Peyer's patch (tissue), 4 donors: ENCODE measurements at regions not wholly inside any gene's neighbourhood (a gene's known extent, or its start where the extent isn't known, plus 50 kb on each side); places are given as distances from the start of the nearest gene placed in this dataset.

Experiments
- DNase-seq, 3 donors: peaks; one replicate each; pipeline ENCODE4 v3.0.0-alpha.2; 2017 to 2019
- H3K27ac ChIP-seq, 4 donors: fragments of 200-600 bp; sonication (generic); one replicate each; pipeline ENCODE4 v1.5.1; 2016 to 2019
- H3K27me3 ChIP-seq, 2 donors: fragments of 200-600 bp; sonication (generic); one replicate each; pipeline ENCODE4 v1.5.1; 2019
- H3K36me3 ChIP-seq, 3 donors: fragments of 200-600 bp; sonication (generic); one replicate each; pipeline ENCODE4 v1.5.1; 2016 to 2019
- H3K4me1 ChIP-seq, 4 donors: fragments of 200-600 bp; sonication (generic); one replicate each; pipeline ENCODE4 v1.5.1; 2016 to 2019
- H3K4me3 ChIP-seq, 4 donors: fragments of 200-600 bp; sonication (generic); 1 replicate in 3 of 4; 2 replicates in 1 of 4; pipeline ENCODE4 v1.5.1; 2016 to 2019; ENCODE audit warnings: mild to moderate bottlenecking in 1 of 4
- H3K9me3 ChIP-seq, 4 donors: fragments of 200-600 bp; sonication (generic); one replicate each; pipeline ENCODE4 v1.5.1; 2016 to 2019; ENCODE audit warnings: mild to moderate bottlenecking in 1 of 4
- CTCF ChIP-seq, 6 experiments: fragments of 450-650 bp in 4 of 6; fragments of 200-600 bp in 2 of 6; sonication (generic) in 1 of 6; IDR thresholded peaks; one replicate each; pipeline ENCODE4 v1.5.1; 2017 to 2019; ENCODE audit warnings: antibody characterized with exemption in 6 of 6, mild to moderate bottlenecking in 3 of 6, moderate library complexity in 1 of 6
- POLR2A ChIP-seq, 2 donors: fragments of 450-650 bp; IDR thresholded peaks; one replicate each; pipeline ENCODE4 v1.5.1; 2017; ENCODE audit warnings: antibody characterized with exemption in 2 of 2, mild to moderate bottlenecking in 2 of 2, moderate library complexity in 2 of 2

DNA sequence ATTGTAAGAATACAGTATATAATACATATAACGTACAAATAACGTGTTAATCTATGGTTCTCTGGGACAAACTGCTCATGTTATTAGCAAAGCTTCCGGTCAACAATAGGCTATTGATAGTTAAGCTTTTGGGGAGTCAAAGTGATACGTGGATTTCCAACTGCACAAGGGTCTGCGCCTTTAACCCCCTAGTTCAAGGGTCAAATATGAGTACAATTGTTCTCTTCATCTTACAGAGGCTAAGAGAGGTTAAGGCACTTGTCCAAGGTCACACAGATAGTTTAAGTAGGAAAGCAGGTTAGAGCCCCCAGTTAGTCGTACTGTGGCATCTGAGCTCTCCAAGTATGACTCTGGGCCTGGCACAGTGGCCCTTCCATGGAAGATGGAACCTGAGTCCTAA, 204.3 kb upstream of the KRR1 start:
- TF ChIP-seq POLR2A (IDR thresholded peaks at IDR 0.05) (no peak), CTCF (IDR thresholded peaks at IDR 0.05) (no peak)
- Histone ChIP-seq H3K36me3 (no peaks in the 10 kb centered on the region), H3K4me3 (no peak overlapping the region), H3K27ac (no peak overlapping the region), H3K27me3 (no peaks in the 10 kb centered on the region), H3K4me1 (peaks cover 0 to under 1% (median 0%) of the 10 kb centered on the region in 4 donors), H3K9me3 (no peaks in the 10 kb centered on the region)
- DNase-seq, result no peak

DNA sequence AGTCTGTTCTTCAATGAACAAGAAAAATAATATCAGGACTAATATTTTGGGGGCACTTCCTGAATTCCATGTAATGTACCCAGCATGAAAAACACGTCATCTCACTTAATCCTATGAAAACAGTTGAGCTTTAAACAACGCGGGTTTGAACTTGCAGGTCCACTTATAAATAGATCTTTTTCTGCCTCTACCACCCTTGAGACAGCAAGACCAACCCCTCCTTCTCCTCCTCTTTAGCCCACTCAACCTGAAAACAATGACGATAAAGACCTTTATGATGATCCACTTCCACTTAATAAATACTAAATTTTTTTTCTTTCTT, 203.9 kb upstream of the KRR1 start:
- Histone ChIP-seq H3K36me3 (no peaks in the 10 kb centered on the region), H3K27ac (no peak overlapping the region), H3K27me3 (no peaks in the 10 kb centered on the region), H3K9me3 (no peaks in the 10 kb centered on the region), H3K4me1 (no peaks in the 10 kb centered on the region), H3K4me3 (no peak overlapping the region)
- TF ChIP-seq POLR2A (IDR thresholded peaks at IDR 0.05), result no peak
- TF ChIP-seq CTCF (IDR thresholded peaks at IDR 0.05), result no peak
- DNase-seq, result no peak

GRCh38 chr12:75714462-75715322, 203.3 kb upstream of the KRR1 start:
- no peak for DNase-seq
- H3K4me1 ChIP-seq, result no peaks in the 10 kb centered on the region
- H3K27me3 ChIP-seq, result no peaks in the 10 kb centered on the region
- no peak overlapping the region for H3K27ac ChIP-seq
- H3K4me3 ChIP-seq, result no peak overlapping the region
- no peaks in the 10 kb centered on the region for H3K9me3 ChIP-seq
- no peak for TF ChIP-seq POLR2A (IDR thresholded peaks at IDR 0.05)
- no peak for TF ChIP-seq CTCF (IDR thresholded peaks at IDR 0.05)
- H3K36me3 ChIP-seq, result no peaks in the 10 kb centered on the region

- Histone ChIP-seq H3K4me3 (no peak overlapping the region), H3K9me3 (no peaks in the 10 kb centered on the region), H3K4me1 (no peaks in the 10 kb centered on the region), H3K27me3 (no peaks in the 10 kb centered on the region), H3K36me3 (no peaks in the 10 kb centered on the region), H3K27ac (no peak overlapping the region)
- no peak for TF ChIP-seq POLR2A (IDR thresholded peaks at IDR 0.05)
- no peak for TF ChIP-seq CTCF (IDR thresholded peaks at IDR 0.05)
- DNase-seq, result no peak
Measured at GRCh38 chr12:75713434-75713833, 202.0 kb upstream of the KRR1 start.

DNA sequence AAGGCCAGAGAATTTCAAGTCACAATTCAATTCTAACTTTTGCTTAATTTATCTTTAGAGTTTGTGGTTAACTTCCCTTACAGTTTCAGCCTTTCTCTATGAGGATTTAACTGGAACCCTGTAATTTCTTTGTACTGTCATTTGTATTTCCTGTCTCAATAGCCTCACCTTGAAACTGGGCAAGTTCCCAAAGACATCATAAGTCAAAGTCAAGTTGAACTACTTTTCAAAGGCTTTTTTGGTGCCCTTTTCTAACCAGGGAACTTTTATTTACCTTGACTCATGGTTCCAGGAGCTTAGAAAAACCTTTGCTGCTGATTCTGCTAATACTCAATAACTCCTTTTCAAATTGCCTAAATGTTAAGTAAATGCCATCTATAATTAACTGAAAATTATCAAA, 200.8 kb upstream of the KRR1 start:
- no peaks in the 10 kb centered on the region for H3K9me3 ChIP-seq
- no peak for DNase-seq
- H3K4me3 ChIP-seq, result no peak overlapping the region
- H3K4me1 ChIP-seq, result no peaks in the 10 kb centered on the region
- no peaks in the 10 kb centered on the region for H3K27me3 ChIP-seq
- H3K36me3 ChIP-seq, result no peaks in the 10 kb centered on the region
- TF ChIP-seq POLR2A (IDR thresholded peaks at IDR 0.05) (no peak), CTCF (IDR thresholded peaks at IDR 0.05) (no peak)
- H3K27ac ChIP-seq, result no peak overlapping the region
